Skeletal muscle tissue (tissue), 3 donors: ENCODE measurements at regions not wholly inside any gene's neighbourhood (a gene's known extent, or its start where the extent isn't known, plus 50 kb on each side); places are given as distances from the start of the nearest gene placed in this dataset.

Source experiments
- H3K27ac ChIP-seq: one replicate; pipeline ENCODE4 v1.7.0; 2013; ENCODE audit warnings: mild to moderate bottlenecking, low read depth, low read length, inconsistent platforms
- H3K27me3 ChIP-seq, 3 donors: one replicate each; pipeline ENCODE4 v1.7.0; 2013; ENCODE audit warnings: low read length in 3 of 3; ENCODE audit not compliant: control insufficient read depth in 3 of 3, insufficient read depth in 3 of 3
- H3K36me3 ChIP-seq, 3 donors: one replicate each; pipeline ENCODE4 v1.7.0; 2013; ENCODE audit warnings: low read length in 3 of 3; ENCODE audit not compliant: control insufficient read depth in 3 of 3, insufficient read depth in 3 of 3
- H3K4me1 ChIP-seq, 3 donors: one replicate each; pipeline ENCODE4 v1.7.0; 2013; ENCODE audit warnings: low read length in 3 of 3, mild to moderate bottlenecking in 3 of 3; ENCODE audit not compliant: control insufficient read depth in 3 of 3, insufficient read depth in 3 of 3
- H3K4me3 ChIP-seq, 3 donors: one replicate each; pipeline ENCODE4 v1.7.0; 2013; ENCODE audit warnings: low read length in 3 of 3
- H3K9ac ChIP-seq, 3 donors: one replicate each; pipeline ENCODE4 v1.7.0; 2013; ENCODE audit warnings: low read length in 3 of 3, mild to moderate bottlenecking in 3 of 3, moderate library complexity in 2 of 3, low read depth in 1 of 3
- H3K9me3 ChIP-seq, 3 donors: one replicate each; pipeline ENCODE4 v1.7.0; 2013; ENCODE audit warnings: low read length in 3 of 3; ENCODE audit not compliant: control insufficient read depth in 3 of 3
- donor health status: Osteomylitis.

DNA sequence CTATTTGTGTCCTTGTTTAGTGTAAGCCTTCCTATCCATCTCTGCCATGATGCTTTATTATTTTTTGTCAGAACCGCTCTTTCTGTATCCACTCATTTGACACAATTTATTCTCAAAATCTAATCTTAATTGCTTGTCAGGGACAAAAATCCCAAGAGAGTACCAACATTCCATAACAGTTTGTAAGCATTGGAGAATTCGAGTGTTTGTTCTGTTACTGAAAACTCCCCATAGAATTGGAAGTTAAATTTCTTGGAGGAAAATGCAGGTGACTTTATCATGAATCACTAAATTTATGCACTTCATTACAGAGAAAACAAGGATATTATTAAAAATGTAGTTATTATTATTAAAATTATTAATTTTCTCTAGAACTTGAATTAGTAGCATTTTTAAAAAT lies 1986.1 kb downstream of the ARAP2 start:
- no peaks in the 10 kb centered on the region for H3K9me3 ChIP-seq
- no peaks in the 10 kb centered on the region for H3K27me3 ChIP-seq
- H3K9ac ChIP-seq = no peak overlapping the region
- no peaks in the 10 kb centered on the region for H3K4me1 ChIP-seq
- H3K36me3 ChIP-seq = no peaks in the 10 kb centered on the region
- H3K4me3 ChIP-seq = no peak overlapping the region
- H3K27ac ChIP-seq = no peak overlapping the region

DNA sequence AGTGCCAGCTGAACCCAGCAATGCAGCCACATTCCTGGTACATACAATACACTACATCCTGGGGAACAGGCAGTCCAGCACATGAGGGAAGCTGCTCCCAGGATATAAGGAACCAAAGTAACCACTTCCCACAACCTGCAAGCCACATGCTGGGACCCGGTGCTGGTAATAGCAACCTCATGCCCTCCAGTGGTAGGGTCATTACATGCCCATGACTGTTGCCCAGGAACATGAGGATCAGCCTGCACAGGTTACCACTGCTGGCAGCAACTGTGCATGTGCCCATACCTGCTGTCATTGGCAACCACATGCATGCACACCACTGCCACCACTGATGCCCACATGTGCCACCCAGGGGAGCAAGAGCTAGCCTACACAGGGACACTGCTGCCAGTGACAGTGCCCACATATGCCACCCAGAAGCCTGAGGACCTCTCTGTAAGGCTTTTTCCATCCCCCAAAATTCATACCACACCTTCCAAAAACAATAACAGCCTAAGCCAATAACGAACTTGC lies 1982.5 kb downstream of the ARAP2 start:
- no peaks in the 10 kb centered on the region for H3K27me3 ChIP-seq

DNA sequence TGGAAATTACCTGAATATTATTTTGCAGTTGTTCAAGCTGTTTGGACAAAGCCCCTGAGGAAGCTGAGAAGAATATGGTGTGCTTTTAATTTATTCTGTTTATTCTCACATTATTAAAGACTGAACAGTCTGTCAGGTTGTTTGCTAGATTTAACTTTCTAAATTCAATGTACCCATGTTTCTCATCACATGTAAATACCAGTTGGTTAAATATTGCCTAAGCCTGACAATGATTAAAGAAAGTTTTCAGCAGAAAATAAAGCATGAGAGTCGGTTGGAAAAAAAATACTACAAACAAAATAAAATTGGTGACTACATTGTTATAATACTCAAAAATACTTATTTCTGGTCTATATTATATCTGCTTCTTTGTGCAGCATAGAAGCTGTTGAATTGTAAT lies 1974.7 kb downstream of the ARAP2 start:
- no peaks in the 10 kb centered on the region for H3K27me3 ChIP-seq
- no peak overlapping the region for H3K27ac ChIP-seq
- no peak overlapping the region for H3K9ac ChIP-seq
- H3K36me3 ChIP-seq = no peaks in the 10 kb centered on the region
- no peaks in the 10 kb centered on the region for H3K9me3 ChIP-seq
- H3K4me1 ChIP-seq = no peaks in the 10 kb centered on the region
- no peak overlapping the region for H3K4me3 ChIP-seq

More for the DNA sequence above, 1982.5 kb downstream of the ARAP2 start:
- no peaks in the 10 kb centered on the region for H3K9me3 ChIP-seq
- H3K36me3 ChIP-seq = no peaks in the 10 kb centered on the region
- H3K9ac ChIP-seq = no peak overlapping the region
- H3K4me1 ChIP-seq = no peaks in the 10 kb centered on the region
- H3K4me3 ChIP-seq = no peak overlapping the region
- H3K27ac ChIP-seq = no peak overlapping the region

DNA sequence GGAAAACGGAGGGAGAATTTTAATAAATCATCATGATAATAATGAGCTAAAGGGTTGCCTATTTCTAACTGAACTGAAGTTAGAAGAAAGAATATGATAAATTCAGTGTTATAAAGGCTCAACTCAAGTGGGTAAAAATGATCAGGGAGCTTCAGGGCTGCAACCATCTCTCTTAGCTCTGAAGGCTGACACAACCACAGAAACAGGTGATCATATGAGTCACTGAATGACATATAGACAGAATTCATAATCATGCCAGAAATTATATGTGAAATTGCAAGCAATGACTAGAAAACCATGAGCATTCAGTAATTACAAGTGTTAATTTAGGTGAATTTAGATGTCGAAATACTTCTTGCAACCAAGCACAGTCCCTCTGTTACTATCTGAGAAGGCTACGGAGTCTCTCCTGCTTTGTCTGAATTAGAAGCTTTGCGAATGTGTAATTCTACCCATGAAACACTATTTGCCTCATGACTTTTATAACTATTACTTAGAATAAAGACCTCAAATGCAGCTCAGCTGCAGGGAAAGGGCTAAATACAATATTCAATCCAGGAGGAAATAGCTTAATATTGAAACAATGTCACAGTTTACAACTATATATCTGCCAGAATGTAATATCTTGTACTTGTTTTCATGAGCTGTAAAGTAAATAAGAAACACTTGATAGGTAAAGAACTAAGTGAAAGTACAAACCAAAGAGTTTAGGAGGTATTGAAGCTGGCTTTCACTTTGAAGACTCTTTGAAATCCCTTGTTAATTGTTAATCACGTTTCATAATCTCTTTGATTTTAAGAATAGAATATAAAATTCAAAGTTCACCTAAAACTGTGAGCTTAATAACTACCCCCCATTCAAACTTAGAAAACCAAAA lies 1972.6 kb downstream of the ARAP2 start:
- H3K27ac ChIP-seq = no peak overlapping the region
- no peaks in the 10 kb centered on the region for H3K4me1 ChIP-seq
- H3K36me3 ChIP-seq = no peaks in the 10 kb centered on the region
- no peak overlapping the region for H3K9ac ChIP-seq
- no peak overlapping the region for H3K4me3 ChIP-seq
- H3K27me3 ChIP-seq = no peaks in the 10 kb centered on the region
- H3K9me3 ChIP-seq = no peaks in the 10 kb centered on the region

DNA sequence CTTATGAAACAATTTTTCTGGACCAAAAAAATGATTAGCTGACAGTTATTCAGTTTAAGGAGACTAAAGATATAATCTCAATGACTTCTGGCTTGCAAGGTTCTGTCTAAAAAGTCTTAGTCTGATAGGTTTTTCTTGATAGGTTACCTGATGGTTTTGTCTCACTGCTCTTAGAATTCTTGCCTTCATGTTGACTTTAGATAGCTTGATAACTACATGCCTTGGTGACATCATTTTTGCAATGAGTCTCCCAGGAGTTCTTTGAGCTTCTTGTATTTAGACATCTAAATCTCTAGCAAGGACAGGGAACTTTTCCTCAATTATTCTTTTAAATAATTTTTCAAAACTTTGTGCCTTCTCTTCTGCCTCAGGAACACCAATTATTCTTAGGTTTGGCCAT lies 1965.3 kb downstream of the ARAP2 start:
- Histone ChIP-seq H3K36me3 (no peaks in the 10 kb centered on the region), H3K4me1 (no peaks in the 10 kb centered on the region), H3K27ac (no peak overlapping the region), H3K9me3 (no peaks in the 10 kb centered on the region), H3K9ac (no peak overlapping the region), H3K4me3 (no peak overlapping the region), H3K27me3 (no peaks in the 10 kb centered on the region)

DNA sequence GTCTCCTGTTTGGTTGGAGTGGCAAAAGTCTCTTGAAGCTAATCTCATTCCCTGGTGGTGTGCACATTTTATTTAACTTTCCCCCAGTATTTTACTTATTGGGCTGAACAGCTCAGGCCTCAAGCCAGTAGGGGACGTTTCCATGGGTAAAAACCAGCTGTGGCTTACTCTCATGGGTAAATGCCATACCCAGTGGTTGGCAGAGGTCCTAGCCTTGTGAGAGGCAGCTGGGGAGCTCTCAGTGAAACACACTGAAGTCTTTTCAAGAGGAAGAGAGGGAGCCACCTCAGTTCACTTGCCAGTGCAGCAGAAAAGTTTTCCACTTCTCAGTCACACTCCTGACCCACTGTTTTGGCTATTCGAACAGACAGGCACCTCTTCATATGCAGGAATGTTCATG lies 1964.2 kb downstream of the ARAP2 start:
- no peaks in the 10 kb centered on the region for H3K4me1 ChIP-seq
- no peaks in the 10 kb centered on the region for H3K27me3 ChIP-seq
- H3K4me3 ChIP-seq = no peak overlapping the region
- no peak overlapping the region for H3K27ac ChIP-seq
- no peaks in the 10 kb centered on the region for H3K36me3 ChIP-seq
- H3K9me3 ChIP-seq = no peaks in the 10 kb centered on the region
- no peak overlapping the region for H3K9ac ChIP-seq

DNA sequence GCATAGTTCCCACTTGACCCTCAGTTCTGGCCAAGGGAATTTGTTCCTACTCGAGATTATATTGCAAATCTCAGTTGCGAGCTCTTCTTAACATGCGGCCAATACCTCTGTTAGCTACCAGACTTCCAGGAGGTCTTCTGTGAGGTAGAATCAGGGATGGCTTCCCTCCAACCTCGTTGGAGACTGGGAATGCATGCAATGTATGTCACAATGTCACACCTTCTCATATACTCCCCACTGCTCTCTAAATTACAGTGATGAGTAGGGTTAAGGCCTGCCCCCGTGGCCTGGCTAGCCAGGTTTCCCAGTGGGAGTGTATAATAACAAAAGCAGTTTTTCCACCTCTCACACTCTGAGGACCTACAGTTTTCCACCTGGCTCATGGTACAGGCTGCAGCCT lies 1962.5 kb downstream of the ARAP2 start:
- H3K9me3 ChIP-seq = no peaks in the 10 kb centered on the region
- H3K36me3 ChIP-seq = no peaks in the 10 kb centered on the region
- H3K9ac ChIP-seq = no peak overlapping the region
- H3K4me1 ChIP-seq = no peaks in the 10 kb centered on the region
- H3K27ac ChIP-seq = no peak overlapping the region
- no peak overlapping the region for H3K4me3 ChIP-seq
- H3K27me3 ChIP-seq = no peaks in the 10 kb centered on the region

DNA sequence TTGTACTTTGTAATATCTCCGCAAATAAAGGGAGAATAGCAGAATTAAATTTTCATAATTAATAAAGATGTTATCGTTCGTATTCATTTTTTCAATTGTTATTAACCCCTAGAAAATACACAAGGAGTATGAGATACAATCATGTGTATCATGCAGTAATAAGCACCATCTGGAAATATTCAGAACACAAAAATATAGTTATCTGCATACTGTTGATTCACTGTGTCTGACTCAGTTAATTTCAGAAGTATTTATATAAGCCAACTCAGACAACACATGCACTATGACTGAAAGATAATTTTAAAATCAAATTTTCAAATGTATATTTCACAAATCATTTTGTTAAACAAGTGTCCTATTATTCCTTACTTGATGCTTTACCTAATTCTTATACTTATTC lies 1954.8 kb downstream of the ARAP2 start:
- no peaks in the 10 kb centered on the region for H3K36me3 ChIP-seq
- no peak overlapping the region for H3K9ac ChIP-seq
- no peak overlapping the region for H3K4me3 ChIP-seq
- no peaks in the 10 kb centered on the region for H3K27me3 ChIP-seq
- H3K9me3 ChIP-seq = no peaks in the 10 kb centered on the region
- no peaks in the 10 kb centered on the region for H3K4me1 ChIP-seq
- H3K27ac ChIP-seq = no peak overlapping the region

DNA sequence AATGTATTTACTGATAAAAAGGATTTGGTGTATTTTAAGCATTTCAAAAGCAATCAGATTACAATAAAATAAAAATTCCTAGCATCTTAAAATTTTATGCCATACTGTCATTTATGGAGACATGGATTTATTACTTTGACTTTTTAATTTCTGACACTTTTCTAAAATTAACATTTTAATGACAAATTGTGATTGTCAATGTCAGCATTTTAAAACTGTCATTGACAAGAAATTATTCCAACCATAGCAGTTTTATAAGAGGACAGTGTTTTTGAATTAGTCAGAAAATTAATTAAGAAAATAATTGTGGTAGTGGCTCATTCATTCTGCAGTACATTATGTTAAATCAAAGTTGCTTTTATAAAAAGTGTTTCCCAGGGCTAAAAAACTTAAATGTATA lies 1954.4 kb downstream of the ARAP2 start:
- Histone ChIP-seq H3K4me1 (no peaks in the 10 kb centered on the region), H3K27ac (no peak overlapping the region), H3K36me3 (no peaks in the 10 kb centered on the region), H3K9me3 (no peaks in the 10 kb centered on the region), H3K4me3 (no peak overlapping the region), H3K9ac (no peak overlapping the region), H3K27me3 (no peaks in the 10 kb centered on the region)

DNA sequence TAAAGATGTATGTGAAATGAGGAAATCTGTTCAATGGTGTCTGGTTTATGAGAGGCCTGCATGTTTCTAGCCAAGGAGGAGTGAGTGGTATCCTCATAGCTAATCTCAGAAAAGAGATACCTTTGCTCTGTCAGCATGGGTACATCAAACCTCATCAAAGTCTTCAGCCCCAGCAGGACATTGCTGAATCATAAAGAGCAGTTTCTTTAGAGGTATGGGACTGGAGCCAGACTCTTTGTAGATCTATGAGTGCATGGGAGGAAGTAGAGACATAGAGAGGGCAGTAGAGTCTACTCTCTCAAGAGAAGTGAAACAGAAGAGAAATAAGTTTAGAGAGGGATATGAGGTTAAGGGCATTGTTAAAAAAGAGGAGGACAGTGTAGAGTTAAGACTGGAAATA lies 1950.9 kb downstream of the ARAP2 start:
- H3K4me1 ChIP-seq = no peaks in the 10 kb centered on the region
- no peaks in the 10 kb centered on the region for H3K9me3 ChIP-seq
- no peaks in the 10 kb centered on the region for H3K36me3 ChIP-seq
- no peaks in the 10 kb centered on the region for H3K27me3 ChIP-seq
- H3K9ac ChIP-seq = no peak overlapping the region
- H3K27ac ChIP-seq = no peak overlapping the region
- no peak overlapping the region for H3K4me3 ChIP-seq
